ENCODE measurements at regions not wholly inside any gene's neighbourhood (a gene's known extent, or its start where the extent isn't known, plus 50 kb on each side); places are given as distances from the start of the nearest gene placed in this dataset.

- ChIA-PET POLR2A (no interaction called here), CTCF (no interaction called here)
- no peaks in the 10 kb centered on the region for H3K36me3 ChIP-seq (ENCODE audit: control insufficient read depth, insufficient read depth, low read length)
- no peak for DNase-seq (ENCODE audit: low read depth, low spot score)
- no peaks in the 10 kb centered on the region for H3K4me1 ChIP-seq (ENCODE audit: control insufficient read depth, insufficient read depth, low read length)
- intact Hi-C loops (cut with micrococcal nuclease; ENCODE audit: unreplicated experiment), result no loop called here
- in situ Hi-C loops (cut with HindIII; ENCODE audit: low pct_unique_long_range_greater_than_20kb, low sequenced_read_pairs), result no loop called here
- no peaks in the 10 kb centered on the region; the same call in 1 of the 2 replicates for H3K27me3 ChIP-seq (ENCODE audit: control insufficient read depth, insufficient read depth, low read length)
- no peak overlapping the region for H3K4me3 ChIP-seq (ENCODE audit: low read depth in 2 of 2, low read length in 2 of 2)
- H3K9me3 ChIP-seq (ENCODE audit: control insufficient read depth, insufficient read depth, low read depth, low read length), result no peaks in the 10 kb centered on the region
- no TSS peak for BruUV-seq (replicated peaks)
- TF ChIP-seq SIN3A (IDR thresholded peaks at IDR 0.05; ENCODE audit: borderline replicate concordance, insufficient read depth, low read depth, low read length) (no peak), REST (IDR thresholded peaks at IDR 0.05; ENCODE audit: insufficient read depth in 1 of 2, low read depth in 2 of 2, low read length in 1 of 2) (no peak), TCF7L2 (IDR thresholded peaks at IDR 0.05; ENCODE audit: low read depth, low read length) (no peak), POLR2AphosphoS5 (IDR thresholded peaks at IDR 0.05; ENCODE audit: low read depth, low read length) (no peak)
- TF ChIP-seq, protein P1, sequence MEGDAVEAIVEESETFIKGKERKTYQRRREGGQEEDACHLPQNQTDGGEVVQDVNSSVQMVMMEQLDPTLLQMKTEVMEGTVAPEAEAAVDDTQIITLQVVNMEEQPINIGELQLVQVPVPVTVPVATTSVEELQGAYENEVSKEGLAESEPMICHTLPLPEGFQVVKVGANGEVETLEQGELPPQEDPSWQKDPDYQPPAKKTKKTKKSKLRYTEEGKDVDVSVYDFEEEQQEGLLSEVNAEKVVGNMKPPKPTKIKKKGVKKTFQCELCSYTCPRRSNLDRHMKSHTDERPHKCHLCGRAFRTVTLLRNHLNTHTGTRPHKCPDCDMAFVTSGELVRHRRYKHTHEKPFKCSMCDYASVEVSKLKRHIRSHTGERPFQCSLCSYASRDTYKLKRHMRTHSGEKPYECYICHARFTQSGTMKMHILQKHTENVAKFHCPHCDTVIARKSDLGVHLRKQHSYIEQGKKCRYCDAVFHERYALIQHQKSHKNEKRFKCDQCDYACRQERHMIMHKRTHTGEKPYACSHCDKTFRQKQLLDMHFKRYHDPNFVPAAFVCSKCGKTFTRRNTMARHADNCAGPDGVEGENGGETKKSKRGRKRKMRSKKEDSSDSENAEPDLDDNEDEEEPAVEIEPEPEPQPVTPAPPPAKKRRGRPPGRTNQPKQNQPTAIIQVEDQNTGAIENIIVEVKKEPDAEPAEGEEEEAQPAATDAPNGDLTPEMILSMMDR (IDR thresholded peaks at IDR 0.05), result no peak
- H3K27ac ChIP-seq (ENCODE audit: low read length), result no peak overlapping the region
- no peak for ATAC-seq
These were observed 64.0 kb upstream of the SOX9 start for GRCh38 chr17:72056727-72057290.

- no peak overlapping the region for H3K27ac ChIP-seq (ENCODE audit: low read length)
- no peaks in the 10 kb centered on the region; the same call in 1 of the 2 replicates for H3K27me3 ChIP-seq (ENCODE audit: control insufficient read depth, insufficient read depth, low read length)
- no peak for TF ChIP-seq REST (IDR thresholded peaks at IDR 0.05; ENCODE audit: insufficient read depth in 1 of 2, low read depth in 2 of 2, low read length in 1 of 2)
- TF ChIP-seq SIN3A (IDR thresholded peaks at IDR 0.05; ENCODE audit: borderline replicate concordance, insufficient read depth, low read depth, low read length), result no peak
- TF ChIP-seq, protein P1 (IDR thresholded peaks at IDR 0.05), result no peak
- no TSS peak for BruUV-seq (replicated peaks)
- no peak for ATAC-seq
- H3K4me1 ChIP-seq (ENCODE audit: control insufficient read depth, insufficient read depth, low read length), result no peaks in the 10 kb centered on the region
- H3K4me3 ChIP-seq (ENCODE audit: low read depth in 2 of 2, low read length in 2 of 2), result no peak overlapping the region
- ChIA-PET CTCF (no interaction called here), POLR2A (no interaction called here)
- DNase-seq (ENCODE audit: low read depth, low spot score), result no peak
- no peaks in the 10 kb centered on the region for H3K9me3 ChIP-seq (ENCODE audit: control insufficient read depth, insufficient read depth, low read depth, low read length)
- H3K36me3 ChIP-seq (ENCODE audit: control insufficient read depth, insufficient read depth, low read length), result no peaks in the 10 kb centered on the region
- intact Hi-C loops (cut with micrococcal nuclease; ENCODE audit: unreplicated experiment), result no loop called here
- in situ Hi-C loops (cut with HindIII; ENCODE audit: low pct_unique_long_range_greater_than_20kb, low sequenced_read_pairs), result no loop called here
These were observed 60.7 kb upstream of the SOX9 start for GRCh38 chr17:72060084-72060483.

All from Panc1 (cell line).